LNCAP (cell line): ENCODE measurements at regions not wholly inside any gene's neighbourhood (a gene's known extent, or its start where the extent isn't known, plus 50 kb on each side); places are given as distances from the start of the nearest gene placed in this dataset.

Source experiments
- TF ChIP-seq, protein P1 (sequence below): fragments of 450-650 bp; IDR thresholded peaks from 2 replicates; pipeline ENCODE4 v1.5.1; 2017; ENCODE audit warnings: mild to moderate bottlenecking

DNA sequence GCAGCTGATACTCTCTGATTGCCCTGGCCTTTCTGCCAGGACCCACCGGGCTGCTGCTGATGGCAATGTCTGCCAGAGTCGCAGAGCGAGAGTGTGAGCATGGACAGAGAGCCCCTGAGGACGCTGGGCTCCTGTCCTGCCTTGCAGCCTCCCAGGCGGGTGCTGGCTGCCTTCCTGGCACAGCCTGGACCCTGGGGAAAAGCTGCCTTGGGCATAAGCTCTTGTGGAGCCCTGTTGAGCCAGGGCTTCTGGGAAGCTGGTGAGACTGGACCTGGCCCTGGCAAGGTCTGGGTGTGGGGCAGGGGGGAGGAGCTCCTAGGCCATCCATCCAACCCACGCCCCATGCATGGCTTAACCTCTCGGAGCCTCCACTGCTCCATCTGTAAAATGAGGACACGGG is 105.8 kb upstream of the WNT4 start:
- TF ChIP-seq, protein P1, sequence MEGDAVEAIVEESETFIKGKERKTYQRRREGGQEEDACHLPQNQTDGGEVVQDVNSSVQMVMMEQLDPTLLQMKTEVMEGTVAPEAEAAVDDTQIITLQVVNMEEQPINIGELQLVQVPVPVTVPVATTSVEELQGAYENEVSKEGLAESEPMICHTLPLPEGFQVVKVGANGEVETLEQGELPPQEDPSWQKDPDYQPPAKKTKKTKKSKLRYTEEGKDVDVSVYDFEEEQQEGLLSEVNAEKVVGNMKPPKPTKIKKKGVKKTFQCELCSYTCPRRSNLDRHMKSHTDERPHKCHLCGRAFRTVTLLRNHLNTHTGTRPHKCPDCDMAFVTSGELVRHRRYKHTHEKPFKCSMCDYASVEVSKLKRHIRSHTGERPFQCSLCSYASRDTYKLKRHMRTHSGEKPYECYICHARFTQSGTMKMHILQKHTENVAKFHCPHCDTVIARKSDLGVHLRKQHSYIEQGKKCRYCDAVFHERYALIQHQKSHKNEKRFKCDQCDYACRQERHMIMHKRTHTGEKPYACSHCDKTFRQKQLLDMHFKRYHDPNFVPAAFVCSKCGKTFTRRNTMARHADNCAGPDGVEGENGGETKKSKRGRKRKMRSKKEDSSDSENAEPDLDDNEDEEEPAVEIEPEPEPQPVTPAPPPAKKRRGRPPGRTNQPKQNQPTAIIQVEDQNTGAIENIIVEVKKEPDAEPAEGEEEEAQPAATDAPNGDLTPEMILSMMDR, result no peak

- TF ChIP-seq, protein P1, result no peak
Measured at GRCh38 chr1:22249928-22250680, 107.2 kb upstream of the WNT4 start.

DNA sequence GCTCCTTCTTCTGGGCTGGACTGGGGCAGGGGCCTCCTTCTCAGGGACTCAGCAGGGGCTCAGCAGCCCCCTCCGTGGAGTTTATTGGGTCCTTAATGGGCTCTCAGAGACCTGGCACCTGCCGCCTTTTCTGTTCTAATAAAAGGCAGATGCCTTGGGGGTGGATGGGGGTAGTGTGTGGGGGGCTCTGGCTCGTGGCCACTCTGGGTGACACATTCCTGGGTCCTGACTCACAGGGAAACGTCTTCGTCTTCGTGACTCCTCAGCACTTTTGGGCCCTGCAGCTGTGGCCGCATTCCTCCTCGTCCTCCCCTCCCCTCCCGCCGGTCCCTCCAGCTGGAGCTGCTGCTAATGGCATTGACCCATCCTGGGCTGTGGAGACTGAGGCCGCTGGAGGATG is 107.8 kb upstream of the WNT4 start:
- TF ChIP-seq, protein P1, result no peak

DNA sequence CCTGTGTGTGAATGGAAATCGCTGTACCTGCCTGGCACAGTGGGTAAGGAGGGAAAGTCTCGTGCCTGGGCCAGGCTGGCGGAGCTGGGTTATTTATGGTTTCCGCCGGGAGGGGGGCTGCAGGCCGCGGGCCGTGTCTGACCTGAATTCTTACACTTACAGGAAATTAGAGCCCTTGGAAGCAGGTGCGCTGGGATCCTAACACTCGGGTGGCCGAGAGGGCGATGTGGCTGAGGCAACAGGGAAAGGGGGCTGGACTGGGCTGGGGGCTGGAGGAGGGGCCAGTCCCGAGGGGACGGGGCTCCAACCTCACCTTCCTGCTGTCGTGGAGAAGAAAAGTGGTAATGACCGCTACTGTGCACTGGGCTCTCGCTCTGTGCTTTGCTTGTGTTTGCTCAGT is 109.4 kb upstream of the WNT4 start:
- TF ChIP-seq, protein P1, result no peak

DNA sequence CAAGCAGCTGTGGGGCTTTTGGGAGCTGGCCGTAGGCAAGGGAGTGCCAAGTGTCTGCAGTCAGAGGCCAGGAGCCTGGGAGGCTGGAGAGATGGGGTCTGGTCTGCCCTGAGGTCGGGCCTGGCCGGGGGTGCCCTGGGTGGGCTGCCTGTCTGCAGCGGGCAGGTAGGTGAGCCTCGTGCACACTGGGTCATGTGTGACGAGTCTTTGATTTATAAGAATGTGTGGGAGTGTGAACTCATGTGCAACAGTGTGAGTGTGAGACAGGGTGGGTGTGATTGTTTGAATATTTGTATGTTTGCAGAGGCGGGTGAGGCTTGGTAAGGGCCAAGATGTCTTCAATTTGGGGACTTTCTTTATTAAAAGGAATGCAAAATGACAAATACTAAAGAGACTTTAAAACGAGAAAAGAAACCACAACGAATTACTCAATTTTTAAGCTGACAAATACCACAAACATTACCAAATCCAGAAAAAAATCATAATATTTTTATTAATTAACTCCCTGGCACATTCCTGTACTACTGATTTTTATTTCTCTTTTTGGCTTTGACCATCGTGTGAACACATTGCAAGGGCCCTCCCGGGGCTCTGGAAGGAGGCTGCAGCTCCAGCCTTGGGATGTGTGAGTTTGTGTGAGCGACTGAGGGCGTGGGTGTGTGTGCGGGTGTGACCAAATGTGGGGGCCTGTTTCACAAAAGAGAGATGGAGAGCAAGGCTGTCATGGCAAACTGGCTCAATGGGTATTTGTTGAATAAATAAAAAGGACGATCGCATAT is 110.3 kb upstream of the WNT4 start:
- TF ChIP-seq, protein P1, result no peak

- TF ChIP-seq, protein P1, result no peak
Measured at GRCh38 chr1:22254756-22255155, 111.9 kb upstream of the WNT4 start.

GRCh38 chr1:22255341-22256212 is 112.7 kb upstream of the WNT4 start:
- TF ChIP-seq, protein P1, result no peak
